ENCODE measurements at regions not wholly inside any gene's neighbourhood (a gene's known extent, or its start where the extent isn't known, plus 50 kb on each side); places are given as distances from the start of the nearest gene placed in this dataset.

GRCh38 chr13:73535341-73535740 is 476.5 kb downstream of the KLF5 start:
- TF ChIP-seq, protein P1, sequence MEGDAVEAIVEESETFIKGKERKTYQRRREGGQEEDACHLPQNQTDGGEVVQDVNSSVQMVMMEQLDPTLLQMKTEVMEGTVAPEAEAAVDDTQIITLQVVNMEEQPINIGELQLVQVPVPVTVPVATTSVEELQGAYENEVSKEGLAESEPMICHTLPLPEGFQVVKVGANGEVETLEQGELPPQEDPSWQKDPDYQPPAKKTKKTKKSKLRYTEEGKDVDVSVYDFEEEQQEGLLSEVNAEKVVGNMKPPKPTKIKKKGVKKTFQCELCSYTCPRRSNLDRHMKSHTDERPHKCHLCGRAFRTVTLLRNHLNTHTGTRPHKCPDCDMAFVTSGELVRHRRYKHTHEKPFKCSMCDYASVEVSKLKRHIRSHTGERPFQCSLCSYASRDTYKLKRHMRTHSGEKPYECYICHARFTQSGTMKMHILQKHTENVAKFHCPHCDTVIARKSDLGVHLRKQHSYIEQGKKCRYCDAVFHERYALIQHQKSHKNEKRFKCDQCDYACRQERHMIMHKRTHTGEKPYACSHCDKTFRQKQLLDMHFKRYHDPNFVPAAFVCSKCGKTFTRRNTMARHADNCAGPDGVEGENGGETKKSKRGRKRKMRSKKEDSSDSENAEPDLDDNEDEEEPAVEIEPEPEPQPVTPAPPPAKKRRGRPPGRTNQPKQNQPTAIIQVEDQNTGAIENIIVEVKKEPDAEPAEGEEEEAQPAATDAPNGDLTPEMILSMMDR (conservative IDR thresholded peaks at IDR 0.05; ENCODE audit: low read length): no peak
- H3K4me3 ChIP-seq (ENCODE audit: low read length): no peak overlapping the region
- no peak for DNase-seq (ENCODE audit: low read depth)

- TF ChIP-seq, protein P1 (conservative IDR thresholded peaks at IDR 0.05; ENCODE audit: low read length): no peak
- DNase-seq (ENCODE audit: low read depth): no peak
- H3K4me3 ChIP-seq (ENCODE audit: low read length): no peak overlapping the region
Observed at GRCh38 chr13:73532987-73533510, 474.2 kb downstream of the KLF5 start.

GRCh38 chr13:73532582-73532981 is 473.8 kb downstream of the KLF5 start:
- no peak overlapping the region for H3K4me3 ChIP-seq (ENCODE audit: low read length)
- TF ChIP-seq, protein P1 (conservative IDR thresholded peaks at IDR 0.05; ENCODE audit: low read length): no peak
- DNase-seq (ENCODE audit: low read depth): no peak

- TF ChIP-seq, protein P1 (conservative IDR thresholded peaks at IDR 0.05; ENCODE audit: low read length): no peak
- H3K4me3 ChIP-seq (ENCODE audit: low read length): no peak overlapping the region
- no peak for DNase-seq (ENCODE audit: low read depth)
Observed at GRCh38 chr13:73531014-73531413, 472.2 kb downstream of the KLF5 start.

- TF ChIP-seq, protein P1 (conservative IDR thresholded peaks at IDR 0.05; ENCODE audit: low read length): no peak
- no peak overlapping the region for H3K4me3 ChIP-seq (ENCODE audit: low read length)
- no peak for DNase-seq (ENCODE audit: low read depth)
Observed at GRCh38 chr13:73522937-73523336, 464.1 kb downstream of the KLF5 start.

DNA sequence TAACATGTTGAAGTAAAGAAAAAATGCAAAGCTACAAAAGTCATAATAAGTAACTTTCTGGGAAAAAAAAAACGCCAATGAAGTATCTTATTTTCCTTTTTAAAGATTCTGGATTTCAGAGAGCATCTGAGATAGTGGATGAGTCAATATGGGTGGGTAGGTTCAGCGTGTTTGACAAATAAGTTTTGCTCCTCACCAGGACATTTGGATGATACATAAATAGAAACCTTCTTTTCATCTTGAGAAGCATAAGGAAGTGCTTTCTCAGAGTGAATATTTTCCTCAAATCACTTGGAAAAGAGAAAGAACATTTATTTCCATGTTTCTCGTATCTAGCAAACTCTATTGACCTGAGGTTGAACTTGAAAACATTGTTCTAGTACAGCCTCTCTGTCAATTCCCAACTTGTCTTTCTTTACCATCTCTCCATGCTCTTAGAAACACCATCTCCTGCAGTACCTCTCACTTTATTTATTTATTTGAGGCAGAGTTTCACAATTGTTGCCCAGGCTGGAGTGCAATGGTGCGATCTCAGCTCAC is 463.2 kb downstream of the KLF5 start:
- H3K4me3 ChIP-seq (ENCODE audit: low read length): no peak overlapping the region
- DNase-seq (ENCODE audit: low read depth): no peak
- TF ChIP-seq, protein P1 (conservative IDR thresholded peaks at IDR 0.05; ENCODE audit: low read length): no peak

- H3K4me3 ChIP-seq (ENCODE audit: low read length): no peak overlapping the region
- TF ChIP-seq, protein P1 (conservative IDR thresholded peaks at IDR 0.05; ENCODE audit: low read length): no peak
- no peak for DNase-seq (ENCODE audit: low read depth)
Observed at GRCh38 chr13:73521290-73521624, 462.5 kb downstream of the KLF5 start.

Data from AG10803 (cell line).